HFF-Myc (cell line): ENCODE measurements at regions not wholly inside any gene's neighbourhood (a gene's known extent, or its start where the extent isn't known, plus 50 kb on each side); places are given as distances from the start of the nearest gene placed in this dataset.

Experiments used
- DNase-seq: peaks from one replicate; pipeline ENCODE4 v3.0.0-alpha.2; 2011; ENCODE audit warnings: low read depth; ENCODE audit errors: extremely low read depth
- H3K4me3 ChIP-seq: replicated peaks from 2 replicates; pipeline ENCODE4 v1.5.1; 2011; ENCODE audit warnings: low read depth, mild to moderate bottlenecking, control low read depth, low read length
- TF ChIP-seq, protein P1 (sequence below): IDR thresholded peaks from 2 replicates; pipeline ENCODE4 v1.5.1; 2012; ENCODE audit warnings: mild to moderate bottlenecking, low read depth, low read length, control low read depth; ENCODE audit errors: missing control alignments

DNA sequence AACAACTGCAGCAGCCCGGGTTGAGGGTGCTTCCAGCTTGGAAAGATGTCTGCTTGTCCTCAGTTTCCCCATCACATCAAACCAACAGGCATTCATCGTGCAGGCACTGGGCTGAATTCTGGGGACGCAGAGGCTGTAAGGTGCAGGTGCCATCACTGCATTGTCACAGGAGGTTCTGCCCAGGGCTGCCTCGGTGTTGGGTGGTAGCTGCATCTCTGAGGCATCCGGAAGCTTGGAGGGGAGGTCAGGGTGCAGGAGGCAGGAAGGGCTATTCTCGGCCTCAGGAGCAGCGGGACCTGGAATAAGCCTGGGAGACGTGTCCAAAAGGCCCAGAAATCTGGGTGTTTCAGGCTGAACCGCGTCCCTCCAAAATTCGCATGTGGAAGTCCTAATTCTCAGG, 134.6 kb downstream of the HMX1 start:
- H3K4me3 ChIP-seq, result no peak overlapping the region
- no peak for DNase-seq
- TF ChIP-seq, protein P1, sequence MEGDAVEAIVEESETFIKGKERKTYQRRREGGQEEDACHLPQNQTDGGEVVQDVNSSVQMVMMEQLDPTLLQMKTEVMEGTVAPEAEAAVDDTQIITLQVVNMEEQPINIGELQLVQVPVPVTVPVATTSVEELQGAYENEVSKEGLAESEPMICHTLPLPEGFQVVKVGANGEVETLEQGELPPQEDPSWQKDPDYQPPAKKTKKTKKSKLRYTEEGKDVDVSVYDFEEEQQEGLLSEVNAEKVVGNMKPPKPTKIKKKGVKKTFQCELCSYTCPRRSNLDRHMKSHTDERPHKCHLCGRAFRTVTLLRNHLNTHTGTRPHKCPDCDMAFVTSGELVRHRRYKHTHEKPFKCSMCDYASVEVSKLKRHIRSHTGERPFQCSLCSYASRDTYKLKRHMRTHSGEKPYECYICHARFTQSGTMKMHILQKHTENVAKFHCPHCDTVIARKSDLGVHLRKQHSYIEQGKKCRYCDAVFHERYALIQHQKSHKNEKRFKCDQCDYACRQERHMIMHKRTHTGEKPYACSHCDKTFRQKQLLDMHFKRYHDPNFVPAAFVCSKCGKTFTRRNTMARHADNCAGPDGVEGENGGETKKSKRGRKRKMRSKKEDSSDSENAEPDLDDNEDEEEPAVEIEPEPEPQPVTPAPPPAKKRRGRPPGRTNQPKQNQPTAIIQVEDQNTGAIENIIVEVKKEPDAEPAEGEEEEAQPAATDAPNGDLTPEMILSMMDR, result no peak

DNA sequence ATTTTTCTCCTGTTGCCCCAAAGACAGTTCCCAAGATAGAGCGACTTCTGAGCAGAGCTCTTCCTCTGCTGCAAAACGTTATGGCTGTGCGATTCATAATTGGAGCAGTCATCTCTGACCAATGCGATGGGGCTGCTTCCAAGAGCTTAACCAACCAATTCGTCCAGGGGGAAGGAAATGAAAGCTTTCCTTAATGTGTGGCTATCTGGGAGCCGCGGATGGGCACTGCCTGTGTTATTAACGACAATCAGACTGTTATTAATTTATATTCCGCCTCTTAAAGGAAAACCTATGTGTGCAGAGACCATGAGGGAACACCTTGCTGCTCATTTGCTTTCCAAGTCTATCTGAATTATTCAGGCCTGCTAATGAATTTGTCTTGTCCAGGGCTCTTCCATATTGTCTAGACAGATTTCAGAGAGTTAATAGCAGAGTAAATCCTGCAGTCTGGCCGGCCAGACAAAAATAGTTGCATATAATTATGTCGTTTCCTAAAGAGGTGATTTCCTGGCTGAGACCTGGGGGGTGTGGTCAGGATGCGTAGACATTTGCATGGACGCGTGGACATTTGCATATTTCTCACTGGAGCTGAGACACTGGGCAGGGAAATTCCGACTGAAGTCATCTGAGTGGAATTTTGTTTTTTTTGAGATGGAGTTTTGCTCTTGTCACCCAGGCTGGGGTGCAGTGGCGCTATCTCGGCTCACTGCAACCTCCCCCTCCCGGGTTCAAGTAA, 135.4 kb downstream of the HMX1 start:
- TF ChIP-seq, protein P1, result no peak
- no peak overlapping the region for H3K4me3 ChIP-seq
- no peak for DNase-seq

DNA sequence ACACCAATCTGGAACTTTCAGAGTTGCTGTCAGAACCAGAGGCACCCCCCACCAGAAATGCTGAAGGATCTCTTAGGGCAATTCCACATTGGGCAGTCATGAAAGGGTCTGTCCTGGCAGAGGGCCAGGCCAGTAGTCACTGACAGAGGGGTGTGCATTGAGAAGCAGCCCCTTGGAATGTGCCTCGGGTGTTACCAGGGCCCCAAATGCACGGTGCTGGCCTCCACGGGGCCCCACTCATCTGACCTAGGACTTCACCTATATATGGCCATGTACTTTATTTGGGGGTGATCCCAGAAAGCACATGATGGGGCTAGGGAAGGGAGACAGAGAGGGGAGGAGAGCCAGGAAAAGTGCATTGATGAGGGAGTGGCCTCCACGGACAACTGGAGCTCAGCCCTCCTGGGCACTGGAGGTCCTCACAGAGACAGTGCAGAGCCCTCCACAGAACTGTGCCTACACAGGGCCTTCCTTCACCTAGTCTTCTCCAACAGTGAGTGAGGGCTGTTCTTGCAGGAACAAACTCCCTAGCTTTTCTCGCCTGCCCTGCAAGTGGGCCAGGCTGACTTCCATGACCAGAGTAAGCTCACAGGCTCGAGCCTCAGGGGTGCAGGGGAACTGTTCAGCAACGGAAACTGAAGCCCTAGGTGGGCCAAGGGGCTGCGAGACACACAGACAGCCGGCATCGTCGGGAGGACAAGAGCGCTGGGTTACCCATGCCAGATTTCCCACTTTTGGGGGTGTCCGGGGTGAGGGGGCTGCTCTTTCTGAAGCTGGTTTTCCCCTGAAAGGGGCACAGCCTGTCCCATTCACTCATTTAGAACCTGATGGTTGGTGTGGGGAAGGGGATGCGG, 136.2 kb downstream of the HMX1 start:
- DNase-seq, result no peak
- TF ChIP-seq, protein P1, result no peak
- no peak overlapping the region for H3K4me3 ChIP-seq

DNA sequence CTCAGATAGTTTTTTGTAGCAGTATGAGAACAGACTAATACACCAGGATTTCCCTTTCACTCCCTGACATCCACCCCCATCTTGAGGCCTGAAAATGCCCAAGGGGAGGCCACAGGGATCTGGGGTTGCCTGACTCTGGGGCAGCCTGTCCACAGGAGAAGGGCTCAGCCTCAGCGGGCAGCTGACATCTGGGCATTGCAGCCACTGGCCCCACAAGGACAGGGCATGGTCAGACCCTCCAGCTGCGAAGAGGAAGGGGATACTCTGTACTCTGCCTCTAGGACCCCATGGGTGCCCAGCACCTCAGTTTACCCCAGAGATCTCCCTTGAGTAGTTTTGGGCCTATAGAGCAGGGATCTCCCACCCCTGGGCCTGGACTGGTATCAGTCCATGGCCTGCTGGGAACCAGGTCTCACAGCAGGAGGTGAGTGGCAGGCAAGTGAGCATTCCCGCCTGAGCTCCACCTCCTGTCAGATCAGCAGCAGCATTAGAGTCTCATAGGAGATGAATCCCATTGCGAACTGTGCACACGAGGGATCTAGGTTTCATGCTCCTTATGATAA, 138.9 kb downstream of the HMX1 start:
- no peak for DNase-seq
- no peak overlapping the region for H3K4me3 ChIP-seq
- TF ChIP-seq, protein P1, result no peak

DNA sequence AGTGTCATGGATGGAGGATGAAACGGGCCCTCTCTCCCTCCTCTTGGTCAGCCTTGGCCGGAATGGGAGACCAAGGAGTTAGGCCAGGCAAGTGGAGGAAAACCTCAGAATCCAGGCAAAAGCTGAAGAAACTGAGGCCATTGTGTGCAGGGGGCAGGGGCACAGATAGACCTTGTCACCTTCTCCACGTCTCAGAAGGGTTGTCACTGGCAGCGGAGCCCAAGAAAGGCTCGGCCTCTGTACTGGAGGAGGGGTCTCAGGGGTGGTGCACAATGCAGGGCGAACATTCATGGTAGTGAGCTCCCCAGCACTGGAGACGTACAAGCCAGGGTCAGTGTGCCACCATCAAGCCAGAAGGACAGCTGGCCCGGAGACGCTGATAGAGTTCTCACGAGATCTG, 139.5 kb downstream of the CPZ start:
- DNase-seq, result no peak
- TF ChIP-seq, protein P1, result no peak
- no peak overlapping the region for H3K4me3 ChIP-seq

DNA sequence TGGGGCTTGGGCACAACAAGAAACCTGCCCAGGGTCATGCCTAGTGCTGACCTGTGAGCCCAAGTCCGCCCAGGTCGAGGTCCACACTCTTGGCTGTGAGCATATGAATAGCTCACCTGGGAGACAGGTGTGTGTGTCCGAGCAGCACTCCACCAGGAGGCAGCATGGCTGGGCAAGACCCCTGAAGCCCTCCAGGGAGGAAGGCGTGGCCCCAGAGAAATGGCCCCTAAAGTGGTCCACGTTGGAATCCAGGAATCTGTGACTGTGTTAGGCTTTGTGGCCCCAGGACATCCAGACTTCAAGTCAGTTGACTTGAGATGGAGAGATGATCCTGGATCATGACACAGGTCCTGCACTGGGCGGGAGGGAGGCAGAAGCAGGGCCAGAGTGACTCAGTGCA, 138.8 kb downstream of the CPZ start:
- TF ChIP-seq, protein P1, result no peak
- no peak for DNase-seq

More for the DNA sequence above, 138.8 kb downstream of the CPZ start:
- H3K4me3 ChIP-seq, result no peak overlapping the region
